Skin of body (tissue), 1 donor: ENCODE measurements at regions not wholly inside any gene's neighbourhood (a gene's known extent, or its start where the extent isn't known, plus 50 kb on each side); places are given as distances from the start of the nearest gene placed in this dataset.
"Not testable (repeated sequence)": the region's sequence is repeated elsewhere in the genome, so short reads cannot be mapped to it uniquely, and the experiment has no call there.

Experiments
- DNase-seq: peaks from one replicate; lab custom pipeline; 2025; lab: John Stamatoyannopoulos, UW

GRCh38 chr9:91021656-91022055 lies 220.0 kb downstream of the SYK start:
- not testable (repeated sequence) for DNase-seq

GRCh38 chr9:91023741-91024140 lies 222.1 kb downstream of the SYK start:
- DNase-seq, result no peak

GRCh38 chr9:91024841-91025240 lies 223.2 kb downstream of the SYK start:
- no peak for DNase-seq

- no peak for DNase-seq
These were observed 224.2 kb downstream of the SYK start for GRCh38 chr9:91025856-91026255.

- no peak for DNase-seq
These were observed 224.6 kb downstream of the SYK start for GRCh38 chr9:91026266-91026665.

- DNase-seq, result no peak
These were observed 225.4 kb downstream of the SYK start for GRCh38 chr9:91027005-91027404.

- DNase-seq, result no peak
These were observed 226.7 kb downstream of the SYK start for GRCh38 chr9:91028166-91028827.

GRCh38 chr9:91029650-91030361 lies 228.2 kb downstream of the SYK start:
- DNase-seq, result no peak

GRCh38 chr9:91032121-91032531 lies 230.5 kb downstream of the SYK start:
- no peak for DNase-seq

GRCh38 chr9:91033270-91033669 lies 231.7 kb downstream of the SYK start:
- no peak for DNase-seq

GRCh38 chr9:91033797-91034196 lies 232.2 kb downstream of the SYK start:
- DNase-seq, result no peak

- DNase-seq, result no peak
These were observed 232.9 kb downstream of the SYK start for GRCh38 chr9:91034521-91034920.

- no peak for DNase-seq
These were observed 233.6 kb downstream of the SYK start for GRCh38 chr9:91034976-91035824.

GRCh38 chr9:91035825-91036208 lies 234.2 kb downstream of the SYK start:
- no peak for DNase-seq

- no peak for DNase-seq
These were observed 234.7 kb downstream of the SYK start for GRCh38 chr9:91036356-91036755.

GRCh38 chr9:91036826-91037510 lies 235.3 kb downstream of the SYK start:
- DNase-seq, result peak; percentile 66

GRCh38 chr9:91037511-91038482 lies 236.2 kb downstream of the SYK start:
- DNase-seq, result no peak

- DNase-seq, result no peak
These were observed 237.0 kb downstream of the SYK start for GRCh38 chr9:91038483-91039124.

GRCh38 chr9:91039125-91039834 lies 237.7 kb downstream of the SYK start:
- DNase-seq, result no peak

GRCh38 chr9:91039835-91040140 lies 238.2 kb downstream of the SYK start:
- DNase-seq, result no peak
